ENCODE measurements at regions not wholly inside any gene's neighbourhood (a gene's known extent, or its start where the extent isn't known, plus 50 kb on each side); places are given as distances from the start of the nearest gene placed in this dataset.

GRCh38 chr6:105952326-105952725 lies 133.8 kb upstream of the PRDM1 start:
- TF ChIP-seq POLR2AphosphoS5 (IDR thresholded peaks at IDR 0.05; ENCODE audit: low read depth, low read length) (no peak), TAF1 (IDR thresholded peaks at IDR 0.05; ENCODE audit: low read depth, low read length) (no peak), PAX5 (IDR thresholded peaks at IDR 0.05; ENCODE audit: insufficient read depth, low read length, severe bottlenecking) (no peak), POLR2A (IDR thresholded peaks at IDR 0.05; ENCODE audit: low read depth, low read length) (no peak), POU2F2 (IDR thresholded peaks at IDR 0.05; ENCODE audit: low read depth, low read length) (no peak), SPI1 (IDR thresholded peaks at IDR 0.05; ENCODE audit: low read depth, low read length) (no peak)

Measured in GM12891 (cell line).